GM10248 (cell line): ENCODE measurements at regions not wholly inside any gene's neighbourhood (a gene's known extent, or its start where the extent isn't known, plus 50 kb on each side); places are given as distances from the start of the nearest gene placed in this dataset.

Source experiments
- CTCF ChIA-PET: fragments of 300-600 bp; sonication (Branson Sonifier 250); formaldehyde crosslinking; extraction: SDS; loops from one replicate; lab custom pipeline; 2021; ENCODE audit warnings: antibody characterized with exemption; lab: Yijun Ruan, JAX
- POLR2A ChIA-PET: fragments of 350-650 bp; sonication (Branson Sonifier 250); formaldehyde crosslinking; extraction: SDS; loops from one replicate; lab custom pipeline; 2020; ENCODE audit warnings: antibody characterized with exemption; lab: Yijun Ruan, JAX
- DNase-seq: peaks from one replicate; pipeline ENCODE4 v3.0.0; 2012; ENCODE audit errors: extremely low spot score
- TF ChIP-seq, protein P1 (sequence below): IDR thresholded peaks from 2 replicates; pipeline ENCODE4 v1.5.1; 2012; ENCODE audit warnings: mild to moderate bottlenecking, low read depth; ENCODE audit errors: extremely low read depth, missing control alignments, control extremely low read depth

DNA sequence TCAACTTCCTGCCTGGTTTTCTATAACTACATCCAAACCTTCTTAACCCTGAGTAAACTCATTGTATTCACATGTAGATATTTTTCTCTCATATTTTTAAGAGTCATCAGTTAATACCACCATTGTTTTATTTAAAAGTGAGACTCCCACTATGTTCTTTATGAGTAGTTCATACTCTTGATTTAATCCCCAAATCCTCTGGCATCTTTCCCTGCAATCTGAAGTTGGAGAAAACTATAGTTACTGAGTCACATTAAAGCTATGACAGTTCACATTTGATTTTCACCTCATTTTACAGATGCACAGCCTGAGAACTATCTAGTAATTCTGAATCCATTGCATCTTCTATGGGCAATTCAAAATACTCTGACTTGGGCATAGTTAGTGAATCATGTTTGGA is 1358.7 kb upstream of the NRXN1 start:
- TF ChIP-seq, protein P1, sequence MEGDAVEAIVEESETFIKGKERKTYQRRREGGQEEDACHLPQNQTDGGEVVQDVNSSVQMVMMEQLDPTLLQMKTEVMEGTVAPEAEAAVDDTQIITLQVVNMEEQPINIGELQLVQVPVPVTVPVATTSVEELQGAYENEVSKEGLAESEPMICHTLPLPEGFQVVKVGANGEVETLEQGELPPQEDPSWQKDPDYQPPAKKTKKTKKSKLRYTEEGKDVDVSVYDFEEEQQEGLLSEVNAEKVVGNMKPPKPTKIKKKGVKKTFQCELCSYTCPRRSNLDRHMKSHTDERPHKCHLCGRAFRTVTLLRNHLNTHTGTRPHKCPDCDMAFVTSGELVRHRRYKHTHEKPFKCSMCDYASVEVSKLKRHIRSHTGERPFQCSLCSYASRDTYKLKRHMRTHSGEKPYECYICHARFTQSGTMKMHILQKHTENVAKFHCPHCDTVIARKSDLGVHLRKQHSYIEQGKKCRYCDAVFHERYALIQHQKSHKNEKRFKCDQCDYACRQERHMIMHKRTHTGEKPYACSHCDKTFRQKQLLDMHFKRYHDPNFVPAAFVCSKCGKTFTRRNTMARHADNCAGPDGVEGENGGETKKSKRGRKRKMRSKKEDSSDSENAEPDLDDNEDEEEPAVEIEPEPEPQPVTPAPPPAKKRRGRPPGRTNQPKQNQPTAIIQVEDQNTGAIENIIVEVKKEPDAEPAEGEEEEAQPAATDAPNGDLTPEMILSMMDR: no peak
- POLR2A ChIA-PET: no interaction called here

DNA sequence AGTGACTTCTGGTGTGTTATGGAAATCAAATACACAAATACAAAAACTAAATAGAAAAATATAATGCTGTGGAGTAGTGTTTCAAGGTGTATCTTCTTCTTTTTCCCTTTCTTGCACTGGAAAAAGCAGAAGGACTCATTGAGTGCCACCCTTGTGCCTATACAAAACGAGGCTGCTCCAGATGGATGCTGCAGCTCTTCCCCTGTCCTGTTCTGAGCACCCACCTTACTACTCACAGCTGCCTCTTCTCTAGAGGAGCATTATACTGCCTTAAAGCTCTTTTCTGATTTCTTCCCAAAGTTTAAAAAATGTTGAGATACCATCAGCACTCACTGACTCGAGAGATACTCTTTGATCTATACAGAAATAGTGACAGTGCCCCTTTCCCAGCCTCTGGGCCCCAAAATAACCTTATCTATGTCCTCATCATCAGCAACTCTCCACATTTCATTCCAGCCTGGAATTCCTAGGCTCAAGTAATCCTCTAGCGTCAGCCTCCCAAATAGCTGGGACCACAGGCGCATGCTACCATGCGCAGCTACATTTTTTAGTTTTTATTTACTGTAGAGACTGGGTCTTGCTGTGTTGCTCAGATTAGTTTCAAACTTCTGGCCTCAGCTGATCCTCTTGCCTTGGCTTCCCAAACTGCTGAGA is 1356.1 kb upstream of the NRXN1 start:
- DNase-seq: no peak
- CTCF ChIA-PET: interaction anchor here (1.9 kb wide), 1 partner anchor 10 kb away, joined by 4 read pairs; no protein-coding TSS in a partner anchor
- POLR2A ChIA-PET: no interaction called here
- TF ChIP-seq, protein P1: no peak

More for the DNA sequence above, 1358.7 kb upstream of the NRXN1 start:
- DNase-seq: no peak
- CTCF ChIA-PET: no interaction called here

DNA sequence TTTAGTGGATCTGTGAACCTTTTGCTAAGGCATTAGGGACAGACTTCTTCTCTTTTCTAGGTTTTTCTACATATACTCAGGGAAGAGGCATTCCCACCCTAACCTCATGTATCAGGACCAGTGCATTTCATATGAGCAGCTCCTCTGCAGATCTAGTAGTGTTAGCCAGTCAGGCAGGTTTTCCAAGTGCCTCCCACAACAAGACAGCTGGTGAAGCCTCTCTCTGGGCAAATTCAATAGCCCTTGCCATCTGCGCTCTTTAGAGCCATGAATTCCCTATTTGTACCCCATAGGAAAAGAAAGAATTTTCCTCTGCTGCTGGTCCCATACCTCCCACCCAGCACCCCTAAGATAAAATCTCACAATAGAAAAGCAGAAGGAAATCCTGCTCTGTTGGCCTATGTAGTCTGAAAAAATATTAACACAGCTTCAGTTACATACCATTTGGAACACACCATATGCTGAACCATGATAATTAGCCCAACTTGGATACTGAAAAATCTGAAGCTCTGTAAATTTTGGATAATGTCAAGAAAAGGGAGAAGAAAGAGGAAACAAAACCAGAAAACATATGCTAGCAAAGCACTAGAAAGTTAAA is 1354.6 kb upstream of the NRXN1 start:
- TF ChIP-seq, protein P1: no peak
- POLR2A ChIA-PET: no interaction called here
- CTCF ChIA-PET: interaction anchor here (1.9 kb wide), 1 partner anchor 12 kb away, joined by 4 read pairs; no protein-coding TSS in a partner anchor
- no peak for DNase-seq

DNA sequence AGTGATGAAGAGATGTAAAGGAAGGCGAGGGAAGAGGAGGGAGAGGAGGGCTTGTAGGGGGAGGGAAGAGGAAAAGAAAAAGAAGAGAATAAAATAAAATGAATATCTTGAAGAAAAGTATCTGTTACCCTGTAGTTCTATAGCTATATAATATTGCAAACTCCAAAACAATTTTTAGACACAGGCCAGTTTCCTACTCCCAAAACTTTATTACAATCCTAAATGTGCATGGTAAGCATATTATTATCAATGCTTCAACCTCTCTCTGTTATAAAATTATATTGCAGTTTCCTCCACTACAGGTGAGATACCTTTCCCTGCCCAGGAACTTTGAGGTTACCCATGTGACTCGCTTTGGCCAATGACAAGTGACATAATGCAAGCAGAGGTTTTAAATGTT is 1351.6 kb upstream of the NRXN1 start:
- TF ChIP-seq, protein P1: no peak
- CTCF ChIA-PET: no interaction called here
- DNase-seq: no peak
- POLR2A ChIA-PET: no interaction called here

DNA sequence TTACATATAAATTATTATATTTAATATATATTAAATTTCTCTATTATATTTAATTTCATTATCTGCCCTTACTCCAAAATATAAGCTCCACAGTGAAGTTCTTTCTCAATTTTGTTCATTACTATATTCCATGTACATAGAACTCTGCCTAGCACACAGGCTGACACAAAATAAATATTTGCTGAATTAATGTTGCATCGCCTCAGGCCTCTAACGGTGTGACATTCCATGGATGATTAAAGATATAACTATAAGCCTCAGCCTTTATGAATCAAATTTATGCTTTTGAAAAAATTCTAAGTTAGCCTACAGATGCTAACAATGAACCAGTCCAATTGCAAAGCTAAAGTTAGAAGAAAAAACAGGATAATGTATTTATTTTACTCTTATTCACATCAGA is 1337.2 kb upstream of the NRXN1 start:
- no peak for DNase-seq
- CTCF ChIA-PET: no interaction called here
- POLR2A ChIA-PET: no interaction called here
- TF ChIP-seq, protein P1: no peak

DNA sequence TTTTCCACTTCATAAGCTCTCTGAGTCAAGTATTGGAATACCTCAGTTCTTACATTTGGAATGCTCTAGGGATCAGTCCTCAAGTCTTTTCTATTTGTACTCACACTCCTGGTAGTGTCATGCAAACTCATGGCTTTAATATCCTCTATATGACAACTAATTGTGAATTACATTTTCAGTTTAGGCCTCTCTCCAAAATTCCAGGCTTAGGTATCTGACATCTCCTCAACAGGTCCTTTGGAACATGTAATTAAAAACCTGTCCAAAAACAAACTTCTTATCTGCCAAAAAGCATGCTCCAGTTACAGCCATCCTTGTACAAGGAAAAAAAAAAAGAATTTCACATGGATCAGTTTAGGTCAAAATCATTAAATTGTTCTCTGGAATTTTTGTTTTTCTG is 1336.2 kb upstream of the NRXN1 start:
- TF ChIP-seq, protein P1: no peak
- ChIA-PET POLR2A (no interaction called here), CTCF (no interaction called here)
- DNase-seq: no peak

DNA sequence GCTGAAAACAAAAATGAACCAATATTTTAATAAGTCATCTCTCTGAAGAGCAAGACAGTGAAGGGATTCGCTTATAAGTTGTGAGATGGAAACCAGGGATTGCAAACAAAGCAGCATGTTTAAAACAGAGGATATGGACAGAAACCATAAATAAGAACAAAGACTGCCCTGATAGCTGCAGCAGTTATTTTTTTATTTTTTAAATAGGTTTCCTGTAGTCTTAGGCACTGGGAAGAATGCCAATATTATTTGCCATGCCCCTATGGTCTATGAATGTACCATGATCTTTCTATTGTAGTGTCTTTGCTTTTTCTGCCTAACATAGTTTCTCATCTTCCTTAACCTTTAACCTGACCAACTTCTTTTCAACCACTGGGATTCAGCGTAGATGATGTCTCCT is 1334.0 kb upstream of the NRXN1 start:
- no peak for DNase-seq
- TF ChIP-seq, protein P1: no peak
- POLR2A ChIA-PET: no interaction called here
- CTCF ChIA-PET: no interaction called here
